DOHH2 (cell line): ENCODE measurements at regions not wholly inside any gene's neighbourhood (a gene's known extent, or its start where the extent isn't known, plus 50 kb on each side); places are given as distances from the start of the nearest gene placed in this dataset.

Experiments used
- H3F3A ChIP-seq: fragments of 200-600 bp; sonication (generic), shearing (Covaris generic); 2 replicates; pipeline ENCODE4 v1.6.0; 2016; ENCODE audit warnings: antibody characterized with exemption, mild to moderate bottlenecking; ENCODE audit not compliant: control insufficient read depth, insufficient read depth
- H3K27ac ChIP-seq: fragments of 200-600 bp; sonication (generic); 2 replicates; pipeline ENCODE4 v1.5.1; 2014; ENCODE audit warnings: low read depth, mild to moderate bottlenecking, low read length, moderate library complexity
- H3K27me3 ChIP-seq: fragments of 200-600 bp; sonication (generic); 2 replicates; pipeline ENCODE4 v1.6.1; 2014; ENCODE audit warnings: mild to moderate bottlenecking, low read length, mixed read lengths; ENCODE audit not compliant: control insufficient read depth
- H3K36me3 ChIP-seq: fragments of 200-600 bp; sonication (generic); 2 replicates; pipeline ENCODE4 v1.6.1; 2014; ENCODE audit warnings: mild to moderate bottlenecking, low read length, moderate library complexity, mixed read lengths; ENCODE audit not compliant: control insufficient read depth
- H3K4me1 ChIP-seq: fragments of 200-600 bp; sonication (generic); 2 replicates; pipeline ENCODE4 v1.6.1; 2014; ENCODE audit warnings: mild to moderate bottlenecking, low read length, mixed read lengths; ENCODE audit not compliant: control insufficient read depth
- H3K4me2 ChIP-seq: fragments of 200-600 bp; sonication (generic); 2 replicates; pipeline ENCODE4 v1.6.0; 2014; ENCODE audit warnings: mild to moderate bottlenecking, low read length, moderate library complexity
- H3K4me3 ChIP-seq: fragments of 200-600 bp; sonication (generic); 2 replicates; pipeline ENCODE4 v1.5.1; 2014; ENCODE audit warnings: mild to moderate bottlenecking, low read length, mixed read lengths
- H3K79me2 ChIP-seq: fragments of 200-600 bp; sonication (generic); 2 replicates; pipeline ENCODE4 v1.6.1; 2014; ENCODE audit warnings: mild to moderate bottlenecking, low read length, mixed read lengths; ENCODE audit not compliant: control insufficient read depth
- H3K9me2 ChIP-seq: fragments of 200-600 bp; sonication (generic); replicated peaks from 2 replicates; pipeline ENCODE4 v1.6.1; 2014; ENCODE audit warnings: mild to moderate bottlenecking, low read length, mixed read lengths; ENCODE audit not compliant: control insufficient read depth
- H3K9me3 ChIP-seq: fragments of 200-600 bp; sonication (generic); 2 replicates; pipeline ENCODE4 v1.6.1; 2014; ENCODE audit warnings: antibody characterized with exemption, low read length, mixed read lengths; ENCODE audit not compliant: control insufficient read depth, insufficient read depth
- H4K20me1 ChIP-seq: fragments of 200-600 bp; sonication (generic); 2 replicates; pipeline ENCODE4 v1.6.0; 2014; ENCODE audit warnings: low read depth, mild to moderate bottlenecking, antibody characterized with exemption, low read length, moderate library complexity; ENCODE audit not compliant: control insufficient read depth, insufficient read depth
- CTCF ChIP-seq: fragments of 200-600 bp; sonication (generic); IDR thresholded peaks from one replicate; pipeline ENCODE4 v1.5.1; 2014; ENCODE audit warnings: antibody characterized with exemption, mild to moderate bottlenecking, low read depth, low read length; ENCODE audit not compliant: poor library complexity, severe bottlenecking
- EZH2phosphoT487 ChIP-seq: fragments of 200-600 bp; sonication (generic); IDR thresholded peaks from 2 replicates; pipeline ENCODE4 v1.6.1; 2017; ENCODE audit warnings: borderline replicate concordance, mild to moderate bottlenecking, antibody characterized with exemption, low read length, moderate library complexity, mixed read lengths

- Histone ChIP-seq H3K4me2 (no peak overlapping the region), H3K4me1 (no peaks in the 10 kb centered on the region), H3K27me3 (0 out of 2 replicates have a peak, but pooled peaks cover 3% of the 10 kb centered on the region), H3K9me2 (no peaks in the 10 kb centered on the region), H3K4me3 (no peak overlapping the region), H3K27ac (no peak overlapping the region), H3K79me2 (no peaks in the 10 kb centered on the region), H3K36me3 (no peaks in the 10 kb centered on the region), H3K9me3 (no peaks in the 10 kb centered on the region), H3F3A (no peaks in the 10 kb centered on the region), H4K20me1 (no peaks in the 10 kb centered on the region)
- TF ChIP-seq EZH2phosphoT487 (no peak), CTCF (no peak)
Observed at GRCh38 chr18:45324495-45325113, 290.7 kb upstream of the SLC14A2 start.

GRCh38 chr18:45325778-45326177 lies 289.5 kb upstream of the SLC14A2 start:
- 0 out of 2 replicates have a peak, but pooled peaks cover 3% of the 10 kb centered on the region for H3K27me3 ChIP-seq
- no peaks in the 10 kb centered on the region for H3K9me3 ChIP-seq
- H3K79me2 ChIP-seq = no peaks in the 10 kb centered on the region
- H3K4me3 ChIP-seq = no peak overlapping the region
- H3K4me1 ChIP-seq = no peaks in the 10 kb centered on the region
- H3K36me3 ChIP-seq = no peaks in the 10 kb centered on the region
- TF ChIP-seq EZH2phosphoT487 (no peak), CTCF (no peak)
- no peak overlapping the region for H3K4me2 ChIP-seq
- H3K9me2 ChIP-seq = no peaks in the 10 kb centered on the region
- no peaks in the 10 kb centered on the region for H4K20me1 ChIP-seq
- H3K27ac ChIP-seq = no peak overlapping the region
- no peaks in the 10 kb centered on the region for H3F3A ChIP-seq

GRCh38 chr18:45326505-45326904 lies 288.8 kb upstream of the SLC14A2 start:
- Histone ChIP-seq H3K9me2 (no peaks in the 10 kb centered on the region), H3F3A (no peaks in the 10 kb centered on the region), H3K4me2 (no peak overlapping the region), H3K36me3 (no peaks in the 10 kb centered on the region), H3K27ac (no peak overlapping the region), H3K79me2 (no peaks in the 10 kb centered on the region), H3K4me3 (no peak overlapping the region), H3K4me1 (no peaks in the 10 kb centered on the region), H3K27me3 (0 out of 2 replicates have a peak, but pooled peaks cover 3% of the 10 kb centered on the region), H4K20me1 (no peaks in the 10 kb centered on the region), H3K9me3 (no peaks in the 10 kb centered on the region)
- no peak for TF ChIP-seq EZH2phosphoT487
- TF ChIP-seq CTCF = no peak
